Omental fat pad (tissue), 3 donors: ENCODE measurements at regions not wholly inside any gene's neighbourhood (a gene's known extent, or its start where the extent isn't known, plus 50 kb on each side); places are given as distances from the start of the nearest gene placed in this dataset.

Experiments used
- ATAC-seq: fragments of 150-250 bp; one replicate; pipeline ENCODE4 v1.9.1; 2016; ENCODE audit warnings: mild to moderate bottlenecking, moderate library complexity; ENCODE audit not compliant: low FRiP score
- DNase-seq: peaks from one replicate; pipeline ENCODE4 v3.0.0-alpha.2; 2019; ENCODE audit warnings: low spot score
- CTCF ChIP-seq, 3 donors: fragments of 450-650 bp; IDR thresholded peaks; one replicate each; pipeline ENCODE4 v1.5.1; 2016 to 2017; ENCODE audit warnings: antibody characterized with exemption in 3 of 3, mild to moderate bottlenecking in 3 of 3, moderate library complexity in 2 of 3

- DNase-seq (no peak), ATAC-seq (no peak)
Measured at GRCh38 chr2:4180631-4181030, 477.3 kb downstream of the DCDC2C start.

GRCh38 chr2:4181062-4181461, 477.7 kb downstream of the DCDC2C start:
- TF ChIP-seq CTCF (IDR thresholded peaks at IDR 0.05) = no peak
- ATAC-seq (no peak), DNase-seq (no peak)

More at GRCh38 chr2:4180631-4181030, 477.3 kb downstream of the DCDC2C start:
- TF ChIP-seq CTCF (IDR thresholded peaks at IDR 0.05) = no peak

DNA sequence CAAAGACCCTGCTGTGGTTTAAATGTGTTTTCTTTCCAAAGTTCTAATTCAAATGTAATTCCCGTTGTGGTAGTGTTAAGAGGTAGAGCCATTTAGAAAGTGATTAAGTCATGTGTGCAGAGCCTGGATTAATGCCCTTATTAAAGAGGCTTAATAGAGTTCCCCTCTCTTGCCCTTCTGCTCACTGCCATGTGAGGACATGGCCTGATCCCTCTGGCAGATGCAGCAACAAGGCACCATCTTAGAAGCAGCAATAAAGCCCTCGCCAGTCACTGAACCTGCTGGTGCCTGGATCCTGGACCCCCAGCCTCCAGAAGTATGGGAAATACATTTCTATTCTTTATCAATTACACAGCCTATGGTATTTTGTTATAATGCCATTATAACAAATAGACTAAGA, 485.2 kb downstream of the DCDC2C start:
- no peak for ATAC-seq
- no peak for TF ChIP-seq CTCF (IDR thresholded peaks at IDR 0.05)
- DNase-seq = no peak

DNA sequence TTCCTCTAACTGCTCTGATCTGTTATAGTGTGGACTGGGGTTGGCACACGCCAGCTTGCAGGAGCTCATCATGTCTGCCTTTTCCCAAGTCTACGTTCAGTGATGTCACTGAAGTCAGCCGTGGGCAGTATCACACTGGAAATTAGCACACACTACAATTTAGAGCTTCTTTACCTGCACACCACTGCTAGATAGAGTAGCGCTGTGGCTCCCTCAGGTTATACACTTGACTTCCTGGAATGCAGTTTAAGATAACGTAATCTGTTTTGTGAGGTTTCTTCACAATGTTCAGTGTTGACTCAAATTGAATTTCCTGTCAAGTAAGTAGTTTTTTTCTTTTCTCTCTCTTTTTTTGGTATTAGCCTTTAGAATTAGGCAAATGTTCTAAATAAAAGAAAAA, 487.2 kb downstream of the DCDC2C start:
- DNase-seq = no peak
- no peak for TF ChIP-seq CTCF (IDR thresholded peaks at IDR 0.05)
- ATAC-seq = no peak

GRCh38 chr2:4192119-4192518, 488.7 kb downstream of the DCDC2C start:
- DNase-seq = no peak
- no peak for TF ChIP-seq CTCF (IDR thresholded peaks at IDR 0.05)
- no peak for ATAC-seq

DNA sequence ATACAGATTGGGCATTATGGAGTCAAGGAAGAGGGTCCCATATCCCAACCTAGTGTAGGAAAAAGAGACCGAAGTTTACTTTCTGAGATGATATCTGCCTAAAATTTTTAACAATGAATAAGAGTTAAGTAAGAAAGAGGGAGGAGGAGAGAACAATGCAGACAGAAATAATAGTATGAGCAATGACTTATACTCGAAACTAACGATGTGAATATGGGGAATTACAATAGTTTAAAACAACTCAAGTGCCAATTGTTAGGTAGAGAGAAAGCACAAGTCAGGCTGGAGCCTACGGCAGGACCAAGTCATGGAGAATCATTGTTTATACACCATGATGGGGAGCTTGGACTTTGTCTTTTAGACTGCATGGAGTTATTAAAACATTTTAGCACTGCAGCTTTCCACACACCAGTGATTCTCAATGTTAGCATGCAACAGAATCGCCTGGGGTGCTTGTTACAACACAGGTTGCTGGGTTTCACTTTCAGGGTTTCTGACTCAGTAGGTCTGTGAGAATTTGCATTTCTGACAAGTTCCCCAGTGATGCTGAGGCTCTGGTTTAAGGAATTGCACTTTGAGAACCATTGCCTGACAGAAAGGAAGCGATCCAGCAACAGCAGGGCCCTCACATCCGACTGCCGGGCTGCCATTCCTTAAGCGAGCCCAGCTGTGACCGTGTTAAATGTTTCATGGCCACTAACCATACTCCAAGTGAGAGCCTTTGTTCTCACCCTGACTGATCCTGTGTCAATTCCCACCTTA, 511.2 kb downstream of the DCDC2C start:
- TF ChIP-seq CTCF (IDR thresholded peaks at IDR 0.05) = no peak
- no peak for DNase-seq
- ATAC-seq = no peak

DNA sequence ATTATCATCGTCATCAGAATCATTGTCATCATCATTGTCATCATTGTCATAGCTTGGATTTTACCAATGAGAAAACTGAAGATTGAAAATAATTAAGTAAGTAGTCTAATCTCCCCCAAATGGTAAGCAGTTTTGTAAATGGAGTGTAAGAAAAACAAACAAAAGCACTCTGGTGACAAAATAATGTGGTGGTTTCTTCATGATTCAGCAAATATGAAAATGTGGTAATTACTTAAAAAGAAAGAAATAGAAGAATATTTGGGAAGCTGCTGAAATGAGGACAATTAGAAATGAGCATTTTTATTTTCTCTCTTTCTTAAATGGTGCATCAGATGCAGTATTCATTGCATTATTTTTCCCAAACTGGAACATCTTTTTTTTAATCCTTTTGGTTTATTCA, 514.4 kb downstream of the DCDC2C start:
- ATAC-seq (no peak), DNase-seq (no peak)
- no peak for TF ChIP-seq CTCF (IDR thresholded peaks at IDR 0.05)
